ENCODE measurements at regions not wholly inside any gene's neighbourhood (a gene's known extent, or its start where the extent isn't known, plus 50 kb on each side); places are given as distances from the start of the nearest gene placed in this dataset.
"Not testable (repeated sequence)": the region's sequence is repeated elsewhere in the genome, so short reads cannot be mapped to it uniquely, and the experiment has no call there.

GRCh38 chrX:151042842-151043241, 59.7 kb downstream of the HMGB3 start:
- no peak for DNase-seq

- DNase-seq, result not testable (repeated sequence)
These were observed 83.2 kb downstream of the HMGB3 start for GRCh38 chrX:151066373-151066772.

DNA sequence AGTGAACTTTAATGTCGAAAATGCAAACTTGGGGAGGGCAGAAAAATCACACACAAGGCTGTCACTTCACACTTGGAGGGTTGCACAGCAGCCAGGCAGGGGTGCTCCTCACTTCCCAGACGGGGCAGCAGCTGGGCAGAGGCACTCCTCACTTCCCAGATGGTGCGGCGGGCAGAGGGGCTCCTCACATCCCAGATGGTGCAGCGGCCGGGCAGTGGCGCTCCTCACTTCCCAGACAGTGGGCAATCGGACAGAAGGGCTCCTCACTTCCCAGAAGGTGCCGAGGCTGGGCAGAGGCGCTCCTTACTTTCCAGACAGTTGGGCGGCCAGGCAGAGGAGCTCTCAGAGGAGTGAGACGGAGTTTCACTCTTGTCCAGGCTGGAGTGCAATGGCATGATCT, 90.6 kb downstream of the HMGB3 start:
- no peak for DNase-seq

DNA sequence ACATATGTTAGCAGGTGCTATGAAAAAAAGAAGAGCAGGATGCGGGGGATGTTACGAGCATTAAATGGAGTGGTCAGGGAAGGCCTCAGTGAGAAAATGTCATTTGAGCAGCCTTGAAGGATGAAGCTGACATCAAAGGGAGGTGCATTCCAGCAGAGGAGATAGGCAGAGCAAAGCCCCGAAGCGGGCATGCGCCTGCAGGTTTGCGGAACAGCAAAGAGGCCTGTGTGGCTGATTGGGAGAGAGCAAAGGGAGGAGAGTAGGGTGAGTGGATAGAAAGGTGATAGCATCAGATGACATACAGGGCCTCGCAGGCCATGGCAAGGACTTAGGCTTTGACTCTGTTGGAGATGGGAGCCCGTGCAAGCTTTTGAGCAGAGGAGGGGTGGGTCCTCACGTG, 95.4 kb upstream of the GPR50 start:
- no peak for DNase-seq

DNA sequence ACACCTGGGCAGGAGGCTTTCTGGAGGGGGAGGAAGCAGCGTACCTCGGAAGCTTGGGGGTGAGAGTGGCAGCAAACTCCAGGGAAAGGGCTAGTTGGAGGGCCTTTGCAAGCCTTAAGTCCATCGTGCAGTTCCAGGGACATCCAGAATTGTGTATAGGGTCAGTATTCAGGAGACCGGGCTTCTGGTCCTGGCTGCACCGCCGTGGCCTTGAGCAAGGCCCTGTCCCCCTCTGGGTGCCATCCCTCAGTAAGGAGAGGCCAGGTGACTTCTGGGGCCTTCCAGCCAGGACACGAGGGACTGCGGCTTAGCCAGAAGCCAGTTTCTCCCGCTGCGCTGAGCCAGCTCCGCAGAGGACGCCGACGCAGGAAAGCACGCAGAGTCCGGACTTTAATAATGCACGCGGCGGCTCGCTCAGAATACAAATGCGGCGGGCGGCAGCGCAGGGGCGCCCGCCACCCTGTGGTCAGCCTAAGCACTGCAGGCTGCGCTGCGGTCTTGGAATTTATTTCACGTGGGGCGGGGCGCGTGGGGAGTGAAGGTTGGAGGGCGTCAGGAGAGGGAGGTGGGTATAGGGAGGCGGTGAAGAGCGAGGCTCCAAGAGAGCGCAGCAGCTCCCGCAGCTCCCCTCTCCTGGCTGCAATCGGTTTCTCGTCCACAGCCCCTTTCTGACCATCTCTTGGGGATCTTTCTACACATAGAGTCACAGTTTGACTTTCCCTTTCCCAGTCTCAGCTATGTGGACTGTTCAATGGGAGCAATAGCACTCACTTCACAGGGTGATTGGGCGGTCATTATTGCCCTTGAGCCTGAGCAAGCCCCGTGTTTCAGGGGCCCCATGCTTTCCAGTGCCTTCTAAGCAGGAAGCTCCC, 94.1 kb upstream of the GPR50 start:
- DNase-seq, result peak; percentile 77

- DNase-seq, result no peak
These were observed 91.9 kb upstream of the GPR50 start for GRCh38 chrX:151084454-151084853.

DNA sequence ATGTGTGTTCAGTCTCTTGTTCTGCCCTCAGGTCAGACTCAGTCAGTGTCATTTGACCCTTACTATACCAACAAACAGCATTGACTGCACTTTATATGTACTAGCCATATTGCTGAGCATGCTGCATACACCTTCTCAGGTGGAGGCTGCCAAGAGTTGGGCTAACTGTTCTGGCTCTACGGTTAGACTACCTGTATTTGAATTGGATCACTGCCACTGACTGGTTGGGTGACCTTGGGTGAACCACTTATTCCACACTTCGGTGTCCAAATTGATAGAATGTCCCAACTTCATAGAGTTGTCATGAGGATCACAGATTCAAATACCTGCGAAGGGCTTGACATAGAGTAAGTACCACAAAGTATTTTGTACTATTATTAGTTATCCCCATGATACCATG, 91.2 kb upstream of the GPR50 start:
- no peak for DNase-seq

DNA sequence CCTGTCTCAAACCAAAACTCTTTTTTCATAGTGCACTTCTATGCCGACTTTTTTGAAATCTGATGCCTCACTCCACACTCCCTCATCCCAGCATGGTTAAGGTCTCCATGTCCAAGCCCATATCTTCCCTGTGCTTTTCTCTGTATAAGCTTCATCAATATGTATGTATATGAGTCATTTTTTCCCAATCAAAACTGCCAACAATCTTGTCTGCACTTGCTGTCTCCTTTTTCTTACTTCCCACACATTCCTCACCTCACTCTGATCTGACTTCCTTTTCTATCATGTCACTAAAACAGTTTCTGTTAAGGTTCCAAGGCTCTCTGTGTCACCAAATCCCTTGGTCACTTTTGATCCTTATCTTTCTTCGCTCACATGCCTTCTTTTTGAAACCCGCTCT, 88.2 kb upstream of the GPR50 start:
- no peak for DNase-seq

DNA sequence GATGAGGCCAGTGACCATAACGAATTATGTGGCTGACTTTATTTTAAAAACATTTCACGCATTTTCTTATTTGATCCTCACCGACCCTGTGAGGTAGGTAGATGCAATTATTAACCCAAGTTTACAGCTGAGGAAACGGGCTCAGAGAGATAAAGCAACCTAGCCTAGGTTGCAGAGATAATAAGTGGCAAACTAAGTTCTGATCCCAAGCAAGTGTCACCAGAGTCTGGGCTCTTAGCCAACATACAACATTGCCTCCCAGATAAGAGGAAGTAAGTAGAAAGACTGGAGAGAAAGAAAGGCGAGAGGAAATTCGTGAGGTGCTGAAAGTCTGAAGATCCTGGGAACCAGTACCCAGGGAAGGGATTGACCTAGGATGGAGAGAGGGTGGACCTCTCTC, 77.4 kb upstream of the GPR50 start:
- no peak for DNase-seq

- no peak for DNase-seq
These were observed 75.6 kb upstream of the GPR50 start for GRCh38 chrX:151100799-151101198.

DNA sequence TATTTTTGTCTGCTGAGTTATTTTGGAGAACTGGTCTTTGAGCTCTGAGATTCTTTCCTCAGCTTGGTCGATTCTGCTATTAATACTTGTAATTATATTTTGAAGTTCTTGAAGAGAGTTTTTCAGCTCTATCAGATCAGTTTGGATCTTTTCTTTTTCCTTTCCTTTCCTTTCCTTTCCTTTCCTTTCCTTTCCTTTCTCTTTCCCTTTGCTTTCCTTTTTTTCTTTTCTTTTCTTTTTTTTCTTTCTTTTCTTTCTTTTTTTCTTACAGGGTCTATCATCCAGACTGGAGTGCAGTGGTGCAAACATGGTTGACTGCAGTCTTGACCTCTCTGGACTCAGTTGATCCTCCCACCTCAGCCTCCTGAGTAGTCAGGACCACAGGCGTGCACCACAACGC, 63.2 kb upstream of the GPR50 start:
- not testable (repeated sequence) for DNase-seq

Measured in tongue (tissue), 1 donor.